HG02852 (cell line): ENCODE measurements at regions not wholly inside any gene's neighbourhood (a gene's known extent, or its start where the extent isn't known, plus 50 kb on each side); places are given as distances from the start of the nearest gene placed in this dataset.
"Not testable (repeated sequence)": the region's sequence is repeated elsewhere in the genome, so short reads cannot be mapped to it uniquely, and the experiment has no call there.

ENCODE experiments used
- ATAC-seq: cut with Tn5 transposase; IDR thresholded peaks from one replicate; pipeline ENCODE4 v1.9.1; 2021; ENCODE audit warnings: mild to moderate bottlenecking, moderate library complexity; ENCODE audit not compliant: unreplicated experiment

- ATAC-seq: no peak
Observed at GRCh38 chr2:142668420-142668819, 209.0 kb upstream of the KYNU start.

- no peak for ATAC-seq
Observed at GRCh38 chr2:142665241-142665640, 212.2 kb upstream of the KYNU start.

- ATAC-seq: no peak
Observed at GRCh38 chr2:142650601-142651000, 226.9 kb upstream of the KYNU start.

- no peak for ATAC-seq
Observed at GRCh38 chr2:142649581-142649980, 227.9 kb upstream of the KYNU start.

GRCh38 chr2:142642650-142643049, 234.8 kb upstream of the KYNU start:
- no peak for ATAC-seq

GRCh38 chr2:142629193-142629592, 248.3 kb upstream of the KYNU start:
- ATAC-seq: no peak

GRCh38 chr2:142621287-142621686, 256.2 kb upstream of the KYNU start:
- ATAC-seq: no peak

GRCh38 chr2:142617461-142617860, 260.0 kb upstream of the KYNU start:
- no peak for ATAC-seq

GRCh38 chr2:142615876-142616275, 261.6 kb upstream of the KYNU start:
- no peak for ATAC-seq

- ATAC-seq: not testable (repeated sequence)
Observed at GRCh38 chr2:142613193-142613592, 264.3 kb upstream of the KYNU start.

- ATAC-seq: no peak
Observed at GRCh38 chr2:142605421-142605820, 272.0 kb upstream of the KYNU start.

- ATAC-seq: no peak
Observed at GRCh38 chr2:142603759-142604158, 273.7 kb upstream of the KYNU start.

GRCh38 chr2:142602418-142602989, 275.0 kb upstream of the KYNU start:
- no peak for ATAC-seq

- no peak for ATAC-seq
Observed at GRCh38 chr2:142601794-142602193, 275.7 kb upstream of the KYNU start.

- no peak for ATAC-seq
Observed at GRCh38 chr2:142599504-142599903, 278.0 kb upstream of the KYNU start.

- no peak for ATAC-seq
Observed at GRCh38 chr2:142598846-142599245, 278.6 kb upstream of the KYNU start.

- no peak for ATAC-seq
Observed at GRCh38 chr2:142596334-142597088, 281.0 kb upstream of the KYNU start.

GRCh38 chr2:142594935-142595334, 282.5 kb upstream of the KYNU start:
- ATAC-seq: peak; percentile 54

- ATAC-seq: no peak
Observed at GRCh38 chr2:142592171-142592570, 285.3 kb upstream of the KYNU start.

- no peak for ATAC-seq
Observed at GRCh38 chr2:142591420-142591819, 286.0 kb upstream of the KYNU start.

- ATAC-seq: no peak
Observed at GRCh38 chr2:142588269-142588668, 289.2 kb upstream of the KYNU start.

- ATAC-seq: no peak
Observed at GRCh38 chr2:142586693-142587580, 290.5 kb upstream of the KYNU start.
